Mesendoderm (in vitro differentiated cells): ENCODE measurements at regions not wholly inside any gene's neighbourhood (a gene's known extent, or its start where the extent isn't known, plus 50 kb on each side); places are given as distances from the start of the nearest gene placed in this dataset. TPM values are rescaled to one million over a fixed set of nuclear protein-coding genes. Genes with fewer than 3 reads are reported as not detected.

Experiments used
- DNase-seq: peaks from one replicate; pipeline ENCODE4 v3.0.0; 2013
- H2AK5ac ChIP-seq: 2 replicates; pipeline ENCODE4 v1.6.1; 2013; ENCODE audit warnings: low read length, inconsistent platforms
- H2BK120ac ChIP-seq: 2 replicates; pipeline ENCODE4 v1.6.1; 2013; ENCODE audit warnings: low read depth, mild to moderate bottlenecking, low read length, moderate library complexity, mixed read lengths
- H2BK15ac ChIP-seq: replicated peaks from 2 replicates; pipeline ENCODE4 v1.6.1; 2013; ENCODE audit warnings: low read depth, mild to moderate bottlenecking, moderate library complexity
- H2BK5ac ChIP-seq: 2 replicates; pipeline ENCODE4 v1.6.1; 2013; ENCODE audit warnings: low read length, inconsistent platforms
- H3K18ac ChIP-seq: 2 replicates; pipeline ENCODE4 v1.6.1; 2013; ENCODE audit warnings: mild to moderate bottlenecking, low read length, mixed read lengths
- H3K23ac ChIP-seq: one replicate; pipeline ENCODE4 v1.6.1; 2013; ENCODE audit warnings: low read length
- H3K27ac ChIP-seq: 2 replicates; pipeline ENCODE4 v1.5.1; 2013; ENCODE audit warnings: low read depth, mild to moderate bottlenecking, inconsistent platforms, low read length, moderate library complexity
- H3K27me3 ChIP-seq: 2 replicates; pipeline ENCODE4 v1.6.1; 2013; ENCODE audit warnings: low read length, control low read depth, mild to moderate bottlenecking, inconsistent platforms; ENCODE audit not compliant: insufficient read depth, poor library complexity
- H3K36me3 ChIP-seq: 2 replicates; pipeline ENCODE4 v1.6.1; 2013; ENCODE audit warnings: low read length, inconsistent platforms; ENCODE audit not compliant: control insufficient read depth, insufficient read depth
- H3K4ac ChIP-seq: one replicate; pipeline ENCODE4 v1.6.1; 2013; ENCODE audit warnings: low read depth, mild to moderate bottlenecking, low read length, moderate library complexity
- H3K4me1 ChIP-seq: 2 replicates; pipeline ENCODE4 v1.6.1; 2013; ENCODE audit warnings: low read depth, low read length, inconsistent platforms; ENCODE audit not compliant: control insufficient read depth
- H3K4me2 ChIP-seq: 2 replicates; pipeline ENCODE4 v1.6.1; 2013; ENCODE audit warnings: low read length
- H3K4me3 ChIP-seq: 2 replicates; pipeline ENCODE4 v1.5.1; 2013; ENCODE audit warnings: mild to moderate bottlenecking, low read length
- H3K56ac ChIP-seq: one replicate; pipeline ENCODE4 v1.6.1; 2013; ENCODE audit warnings: low read length
- H3K79me1 ChIP-seq: 2 replicates; pipeline ENCODE4 v1.6.1; 2013; ENCODE audit warnings: low read length, inconsistent platforms
- H3K79me2 ChIP-seq: 2 replicates; pipeline ENCODE4 v1.6.1; 2013; ENCODE audit warnings: mild to moderate bottlenecking, low read length; ENCODE audit not compliant: control insufficient read depth, insufficient read depth
- H3K9ac ChIP-seq: 2 replicates; pipeline ENCODE4 v1.6.1; 2013; ENCODE audit warnings: low read length, inconsistent platforms
- H4K5ac ChIP-seq: one replicate; pipeline ENCODE4 v1.6.1; 2013; ENCODE audit warnings: low read length
- H4K8ac ChIP-seq: one replicate; pipeline ENCODE4 v1.6.1; 2013; ENCODE audit warnings: low read depth, mild to moderate bottlenecking, control low read depth, low read length, moderate library complexity
- WGBS: extraction: QIAGEN DNeasy Blood & Tissue Kit; methylation state at CpG from one replicate; pipeline ENCODE4 v1.1.7; 2013; ENCODE audit warnings: low lambda C conversion rate, missing lambda C conversion rate; ENCODE audit not compliant: insufficient coverage; ENCODE audit errors: extremely low coverage; 5-methylcytosine and 5-hydroxymethylcytosine counted together
- small RNA-seq: library from polyadenylated mRNA; stranded (forward); fragments of <200 nt; extraction: miRNeasy Mini kit (QIAGEN cat#:217004); gene quantifications from one replicate; pipeline ENCODE3, GENCODE V24; 2013; ENCODE audit not compliant: insufficient read depth

GRCh38 chr1:114206392-114206791, 52.7 kb upstream of the SYT6 start:
- Histone ChIP-seq H2BK15ac (no peak overlapping the region), H2BK5ac (no peak overlapping the region), H3K9ac (no peak overlapping the region), H3K18ac (no peak overlapping the region), H4K5ac (no peak overlapping the region), H3K4ac (no peak overlapping the region), H3K27me3 (no peaks in the 10 kb centered on the region), H2BK120ac (no peak overlapping the region), H3K56ac (no peak overlapping the region), H3K79me1 (no peaks in the 10 kb centered on the region), H3K36me3 (no peaks in the 10 kb centered on the region), H3K27ac (no peak overlapping the region), H4K8ac (no peak overlapping the region), H3K4me3 (no peak overlapping the region), H3K4me1 (no peaks in the 10 kb centered on the region), H3K4me2 (no peak overlapping the region), H3K79me2 (no peaks in the 10 kb centered on the region), H3K23ac (no peak overlapping the region), H2AK5ac (no peak overlapping the region)
- WGBS, result no CpG with 5 or more reads among the region's 7 CpGs
- no peak for DNase-seq

- no peak overlapping the region for H2BK15ac ChIP-seq
- no peaks in the 10 kb centered on the region for H3K36me3 ChIP-seq
- WGBS, result no CpG with 5 or more reads among the region's 5 CpGs
- no peak overlapping the region for H3K18ac ChIP-seq
- H3K23ac ChIP-seq, result no peak overlapping the region
- no peak overlapping the region for H2BK120ac ChIP-seq
- no peaks in the 10 kb centered on the region for H3K79me2 ChIP-seq
- no peaks in the 10 kb centered on the region for H3K27me3 ChIP-seq
- no peaks in the 10 kb centered on the region for H3K4me1 ChIP-seq
- H4K8ac ChIP-seq, result no peak overlapping the region
- no peaks in the 10 kb centered on the region for H3K79me1 ChIP-seq
- H3K4me2 ChIP-seq, result no peak overlapping the region
- DNase-seq, result no peak
- no peak overlapping the region for H2AK5ac ChIP-seq
- no peak overlapping the region for H3K56ac ChIP-seq
- H3K9ac ChIP-seq, result no peak overlapping the region
- H2BK5ac ChIP-seq, result no peak overlapping the region
- no peak overlapping the region for H3K27ac ChIP-seq
- no peak overlapping the region for H3K4ac ChIP-seq
- no peak overlapping the region for H4K5ac ChIP-seq
- no peak overlapping the region for H3K4me3 ChIP-seq
Measured at GRCh38 chr1:114203595-114204128, 50.0 kb upstream of the SYT6 start.

Small RNAs in the stretch of these regions (small RNA-seq; reads per million reads assigned to genes)
- not detected for gene MRPL57P1
